HEK293T (cell line): ENCODE measurements at regions not wholly inside any gene's neighbourhood (a gene's known extent, or its start where the extent isn't known, plus 50 kb on each side); places are given as distances from the start of the nearest gene placed in this dataset.

ENCODE experiments used
- CTCF ChIA-PET: fragments of 350-600 bp; formaldehyde crosslinking; extraction: SDS; loops from one replicate; lab custom pipeline; 2021; ENCODE audit warnings: antibody characterized with exemption, inconsistent platforms; lab: Yijun Ruan, JAX
- POLR2A ChIA-PET: fragments of 350-600 bp; formaldehyde crosslinking; extraction: SDS; loops from one replicate; lab custom pipeline; 2020; ENCODE audit warnings: antibody characterized with exemption, inconsistent platforms; lab: Yijun Ruan, JAX
- DNase-seq: peaks from one replicate; pipeline ENCODE4 v3.0.0; 2012; ENCODE audit warnings: mixed read lengths; ENCODE audit errors: extremely low spot score
- ARNT ChIP-seq: fragments of 450-650 bp; IDR thresholded peaks from 2 replicates; pipeline ENCODE4 v1.6.1; 2017; ENCODE audit warnings: mild to moderate bottlenecking
- BHLHE40 ChIP-seq: fragments of 450-650 bp; IDR thresholded peaks from 2 replicates; pipeline ENCODE4 v1.6.1; 2016; ENCODE audit warnings: mild to moderate bottlenecking, moderate library complexity, borderline replicate concordance
- CTBP1 ChIP-seq: fragments of 450-650 bp; IDR thresholded peaks from 2 replicates; pipeline ENCODE4 v1.6.1; 2016; ENCODE audit warnings: borderline replicate concordance
- ELF4 ChIP-seq: fragments of 450-650 bp; IDR thresholded peaks from 2 replicates; pipeline ENCODE4 v1.6.1; 2017; ENCODE audit warnings: antibody characterized with exemption
- FOXA1 ChIP-seq: fragments of 450-650 bp; IDR thresholded peaks from 2 replicates; pipeline ENCODE4 v1.6.1; 2016; ENCODE audit warnings: mild to moderate bottlenecking
- FOXK2 ChIP-seq: fragments of 450-650 bp; IDR thresholded peaks from 2 replicates; pipeline ENCODE4 v1.6.1; 2016; ENCODE audit warnings: mild to moderate bottlenecking
- FOXM1 ChIP-seq: fragments of 450-650 bp; IDR thresholded peaks from 2 replicates; pipeline ENCODE4 v1.6.1; 2017; ENCODE audit warnings: mild to moderate bottlenecking, borderline replicate concordance
- HDGF ChIP-seq: fragments of 450-650 bp; IDR thresholded peaks from 2 replicates; pipeline ENCODE4 v1.6.1; 2017; ENCODE audit warnings: antibody characterized with exemption, borderline replicate concordance
- L3MBTL2 ChIP-seq: fragments of 450-650 bp; conservative IDR thresholded peaks from 2 replicates; pipeline ENCODE4 v1.6.1; 2016; ENCODE audit warnings: mild to moderate bottlenecking
- LEF1 ChIP-seq: fragments of 450-650 bp; IDR thresholded peaks from 2 replicates; pipeline ENCODE4 v1.6.1; 2017; ENCODE audit warnings: mild to moderate bottlenecking, borderline replicate concordance
- NFRKB ChIP-seq: fragments of 450-650 bp; IDR thresholded peaks from 2 replicates; pipeline ENCODE4 v1.6.1; 2016; ENCODE audit warnings: mild to moderate bottlenecking, moderate library complexity
- SP1 ChIP-seq: fragments of 450-650 bp; IDR thresholded peaks from 2 replicates; pipeline ENCODE4 v1.6.1; 2017
- SUZ12 ChIP-seq: fragments of 450-650 bp; IDR thresholded peaks from 2 replicates; pipeline ENCODE4 v1.6.1; 2016; ENCODE audit warnings: mild to moderate bottlenecking
- TARDBP ChIP-seq: fragments of 450-650 bp; IDR thresholded peaks from 2 replicates; pipeline ENCODE4 v1.6.1; 2016
- ZNF384 ChIP-seq: fragments of 450-650 bp; IDR thresholded peaks from 2 replicates; pipeline ENCODE4 v1.6.1; 2016
- TF ChIP-seq, protein P1 (sequence below): fragments of 450-650 bp; IDR thresholded peaks from 2 replicates; pipeline ENCODE4 v1.6.1; 2016

DNA sequence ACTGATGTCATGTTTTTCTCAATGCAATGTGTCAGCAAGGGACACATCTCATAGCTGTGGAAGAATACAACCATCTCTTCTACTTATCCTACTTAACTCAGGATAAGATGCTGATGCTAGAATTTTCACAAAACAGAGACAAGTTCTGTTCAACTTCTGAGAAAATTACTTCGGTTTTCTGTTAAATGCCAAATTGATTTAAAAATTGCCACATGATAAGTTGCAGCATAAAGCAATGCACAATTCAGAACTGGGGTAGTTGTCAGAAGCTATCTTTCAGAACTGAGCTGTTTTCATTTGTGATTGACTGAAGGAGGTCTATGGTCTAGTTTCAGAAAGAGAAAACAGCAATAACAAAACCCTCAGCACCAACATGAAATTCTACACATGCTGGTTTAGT lies 954.8 kb upstream of the C9orf72 start:
- no peak for TF ChIP-seq SP1
- TF ChIP-seq HDGF: no peak
- no peak for TF ChIP-seq CTBP1
- CTCF ChIA-PET: no interaction called here
- no peak for DNase-seq
- POLR2A ChIA-PET: no interaction called here

DNA sequence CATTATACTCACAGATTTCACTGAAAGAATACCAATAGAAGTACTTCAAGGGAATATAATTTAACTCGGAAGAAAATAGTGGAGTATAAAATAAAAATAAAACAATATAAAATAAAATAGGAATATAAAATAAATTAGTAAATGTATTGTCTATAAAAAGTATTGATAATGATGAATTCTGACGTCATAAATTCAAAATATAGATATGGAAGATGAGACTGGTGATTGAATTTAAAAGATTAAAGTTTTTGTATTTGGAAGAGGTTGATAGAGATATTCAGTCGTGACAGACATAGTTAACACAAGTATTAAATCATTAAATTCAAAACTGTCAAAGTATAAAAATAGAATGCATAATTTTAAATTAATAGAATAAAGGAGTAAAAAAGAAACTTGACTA lies 964.9 kb upstream of the C9orf72 start:
- ChIA-PET POLR2A (no interaction called here), CTCF (no interaction called here)
- TF ChIP-seq BHLHE40 (no peak), ARNT (no peak), SP1 (no peak), CTBP1 (no peak), SUZ12 (no peak), LEF1 (no peak)
- no peak for DNase-seq

DNA sequence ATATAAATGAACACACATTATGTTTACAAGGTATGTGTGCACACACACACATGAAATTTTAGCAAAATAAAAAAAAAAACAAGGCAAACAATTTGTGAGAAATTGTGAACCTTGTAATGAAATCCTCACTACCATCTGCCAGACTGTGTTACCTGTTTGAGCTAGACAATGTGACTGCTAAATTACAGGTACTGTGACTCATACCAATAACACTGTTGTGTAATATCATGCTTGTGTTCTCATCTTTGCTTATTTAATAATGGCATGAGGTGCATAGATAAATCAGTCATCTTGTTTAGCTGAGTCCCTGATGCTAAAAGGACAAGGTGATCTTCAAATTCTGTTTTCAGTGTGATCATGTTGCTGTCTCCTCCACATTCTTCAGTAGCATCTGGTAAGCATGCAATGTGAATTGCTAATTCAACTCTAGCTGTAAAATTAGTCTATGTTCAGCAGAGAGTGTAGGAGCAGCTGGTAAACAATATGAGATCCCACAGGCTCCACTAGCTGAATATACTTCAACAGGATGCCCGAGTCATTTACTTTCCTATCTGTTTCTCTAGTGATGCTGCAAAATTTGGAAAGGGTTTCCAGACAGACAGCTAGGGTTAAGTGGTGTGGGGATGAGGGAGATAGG lies 966.3 kb upstream of the C9orf72 start:
- CTCF ChIA-PET: no interaction called here
- POLR2A ChIA-PET: no interaction called here
- TF ChIP-seq ZNF384 (no peak), SUZ12 (no peak)
- no peak for DNase-seq

DNA sequence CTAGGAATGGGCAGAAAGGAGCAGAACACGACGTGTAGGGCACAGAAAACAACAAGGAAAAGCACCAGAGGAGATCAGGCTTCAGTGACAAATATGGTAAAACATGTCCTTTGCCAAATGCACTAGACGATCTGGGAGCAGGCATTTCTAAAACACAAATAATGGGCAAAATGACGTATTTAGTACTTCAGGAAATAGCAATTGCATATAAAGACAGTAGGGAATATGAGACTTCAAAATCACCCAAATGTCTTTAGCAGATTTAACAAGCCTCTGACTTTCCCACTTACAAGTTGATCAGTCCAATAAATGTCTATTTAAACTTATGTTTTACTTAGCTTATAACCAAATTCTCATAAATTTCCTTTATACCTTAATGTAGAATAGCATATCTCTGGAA lies 969.6 kb upstream of the C9orf72 start:
- no peak for DNase-seq
- no peak for TF ChIP-seq BHLHE40
- TF ChIP-seq SUZ12: no peak
- TF ChIP-seq TARDBP: no peak
- ChIA-PET POLR2A (no interaction called here), CTCF (no interaction called here)

DNA sequence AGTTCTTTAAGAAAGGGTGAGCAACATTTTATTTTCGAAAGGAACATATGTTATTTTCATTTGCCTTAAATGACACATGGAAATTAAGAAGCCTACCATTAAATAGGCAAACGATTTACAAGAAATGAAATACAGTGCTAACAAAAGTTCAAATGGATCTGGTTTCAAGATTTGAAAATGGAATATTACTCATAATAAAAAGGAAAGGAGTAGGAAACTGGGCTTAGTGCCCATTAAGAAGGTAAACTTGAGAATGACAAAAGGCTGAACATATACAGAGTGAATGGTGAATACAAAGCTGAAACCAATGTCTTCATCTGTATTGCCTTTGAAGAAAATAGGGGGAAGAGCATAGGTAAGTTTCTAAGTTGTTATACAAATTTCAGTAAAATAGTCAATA lies 974.2 kb upstream of the C9orf72 start:
- TF ChIP-seq BHLHE40: no peak
- TF ChIP-seq HDGF: no peak
- TF ChIP-seq CTBP1: no peak
- TF ChIP-seq, protein P1, sequence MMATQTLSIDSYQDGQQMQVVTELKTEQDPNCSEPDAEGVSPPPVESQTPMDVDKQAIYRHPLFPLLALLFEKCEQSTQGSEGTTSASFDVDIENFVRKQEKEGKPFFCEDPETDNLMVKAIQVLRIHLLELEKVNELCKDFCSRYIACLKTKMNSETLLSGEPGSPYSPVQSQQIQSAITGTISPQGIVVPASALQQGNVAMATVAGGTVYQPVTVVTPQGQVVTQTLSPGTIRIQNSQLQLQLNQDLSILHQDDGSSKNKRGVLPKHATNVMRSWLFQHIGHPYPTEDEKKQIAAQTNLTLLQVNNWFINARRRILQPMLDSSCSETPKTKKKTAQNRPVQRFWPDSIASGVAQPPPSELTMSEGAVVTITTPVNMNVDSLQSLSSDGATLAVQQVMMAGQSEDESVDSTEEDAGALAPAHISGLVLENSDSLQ: no peak
- TF ChIP-seq ZNF384: no peak
- TF ChIP-seq FOXA1: no peak
- no peak for TF ChIP-seq SUZ12
- no peak for TF ChIP-seq L3MBTL2
- TF ChIP-seq FOXM1: no peak
- TF ChIP-seq ARNT: no peak
- TF ChIP-seq TARDBP: no peak
- TF ChIP-seq NFRKB: no peak
- no peak for TF ChIP-seq FOXK2
- CTCF ChIA-PET: no interaction called here
- POLR2A ChIA-PET: no interaction called here
- no peak for DNase-seq

DNA sequence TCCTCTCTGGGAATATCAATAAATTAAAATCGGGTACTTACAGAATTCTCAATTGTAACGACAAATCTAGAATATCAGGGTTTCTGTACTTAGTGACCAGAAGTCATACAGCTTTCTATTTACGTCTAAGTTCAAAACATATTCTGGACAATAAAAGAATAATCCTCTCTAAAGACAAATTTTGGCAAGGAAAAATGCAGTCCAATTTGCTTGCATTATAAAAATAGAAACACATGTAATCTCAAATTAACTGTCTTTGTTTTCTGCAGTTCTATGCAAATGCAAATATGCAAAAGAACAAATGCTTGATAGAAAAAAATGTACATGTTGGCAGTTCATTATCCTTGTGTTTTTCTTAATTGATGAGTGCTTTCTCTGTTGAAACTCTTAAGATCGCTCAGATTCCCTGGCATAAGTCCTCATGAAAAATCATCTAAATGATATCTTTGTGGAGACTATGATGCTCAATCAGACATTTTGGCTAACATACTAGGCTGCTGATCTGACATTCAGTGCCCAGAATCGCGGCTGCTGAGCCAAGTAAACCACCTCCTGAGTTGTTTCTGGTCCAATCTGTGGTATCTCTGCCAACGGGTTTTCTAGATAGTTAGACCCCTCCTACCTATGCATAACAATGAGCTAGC lies 990.1 kb upstream of the C9orf72 start:
- POLR2A ChIA-PET: no interaction called here
- DNase-seq: no peak
- TF ChIP-seq TARDBP (no peak), ZNF384 (no peak)
- CTCF ChIA-PET: no interaction called here

DNA sequence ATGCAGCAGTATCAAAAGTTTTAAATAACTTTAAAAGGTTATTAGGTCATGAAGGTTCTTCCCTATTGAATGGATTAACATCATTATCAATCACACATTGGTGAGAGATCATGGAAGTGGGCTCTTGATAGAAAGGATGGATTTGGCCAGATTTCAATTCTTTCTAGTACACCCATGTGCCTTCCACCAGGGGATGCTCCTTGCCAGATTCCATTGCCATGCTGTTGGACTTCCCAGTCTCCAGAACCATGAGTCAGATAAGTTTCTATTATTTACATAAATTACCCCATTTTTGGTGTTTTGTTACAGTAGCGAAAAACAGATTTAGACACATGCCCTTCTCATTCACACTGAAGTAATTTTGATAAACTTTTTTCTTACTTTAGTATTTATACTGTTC lies 1010.6 kb upstream of the C9orf72 start:
- TF ChIP-seq CTBP1 (no peak), SP1 (no peak), L3MBTL2 (no peak), NFRKB (no peak), BHLHE40 (no peak), ELF4 (no peak), ARNT (no peak), FOXM1 (no peak), LEF1 (no peak)
- TF ChIP-seq, protein P1: no peak
- ChIA-PET POLR2A (no interaction called here), CTCF (no interaction called here)
- DNase-seq: no peak

DNA sequence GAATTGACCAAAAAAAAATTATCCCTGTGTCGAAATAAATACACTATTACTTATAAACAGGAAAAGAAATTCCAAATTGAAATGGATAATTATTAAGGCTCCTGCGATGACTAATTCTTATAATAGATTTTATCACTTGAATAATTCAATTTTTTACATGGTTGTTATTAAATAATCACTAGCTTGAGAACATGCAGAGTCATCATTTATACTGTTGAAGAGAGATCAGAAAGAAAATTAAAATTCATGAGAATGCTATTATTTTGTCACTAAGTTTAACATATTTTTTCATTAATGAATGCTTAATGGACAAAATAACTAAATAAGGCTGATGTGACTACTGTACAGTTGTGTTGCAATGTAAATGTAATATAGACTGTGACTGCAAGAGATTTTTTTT lies 1011.3 kb upstream of the C9orf72 start:
- TF ChIP-seq HDGF: no peak
- DNase-seq: no peak
- POLR2A ChIA-PET: no interaction called here
- CTCF ChIA-PET: no interaction called here

DNA sequence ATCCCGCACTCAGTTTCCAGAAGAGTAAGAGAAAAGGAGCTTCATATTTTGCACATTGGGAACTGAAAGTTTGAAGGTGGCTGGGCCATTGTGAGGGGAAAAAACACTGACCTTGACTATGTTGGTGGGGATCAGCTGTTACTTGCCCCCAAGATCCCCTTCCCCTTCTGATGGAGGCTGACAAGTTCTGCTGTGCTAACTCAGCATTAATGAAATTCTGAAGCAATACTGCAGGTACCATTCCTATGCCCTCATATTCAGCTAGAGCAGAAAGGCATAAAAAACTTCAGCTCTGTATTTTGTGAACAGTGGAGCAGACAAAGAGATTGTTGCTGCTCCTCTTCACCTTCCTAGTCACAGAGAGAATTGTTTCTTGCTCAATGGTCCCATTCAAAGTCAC lies 1013.8 kb upstream of the C9orf72 start:
- TF ChIP-seq L3MBTL2: no peak
- TF ChIP-seq ZNF384: no peak
- TF ChIP-seq CTBP1: no peak
- no peak for TF ChIP-seq FOXM1
- TF ChIP-seq SP1: no peak
- TF ChIP-seq NFRKB: no peak
- TF ChIP-seq LEF1: no peak
- no peak for TF ChIP-seq BHLHE40
- no peak for TF ChIP-seq FOXK2
- no peak for TF ChIP-seq HDGF
- no peak for TF ChIP-seq SUZ12
- TF ChIP-seq TARDBP: no peak
- TF ChIP-seq FOXA1: no peak
- no peak for TF ChIP-seq ARNT
- no peak for TF ChIP-seq ELF4
- TF ChIP-seq, protein P1: no peak
- DNase-seq: no peak
- POLR2A ChIA-PET: no interaction called here
- CTCF ChIA-PET: no interaction called here
